HG03442 (cell line): ENCODE measurements at regions not wholly inside any gene's neighbourhood (a gene's known extent, or its start where the extent isn't known, plus 50 kb on each side); places are given as distances from the start of the nearest gene placed in this dataset.

ENCODE experiments used
- ATAC-seq: cut with Tn5 transposase; IDR thresholded peaks from one replicate; pipeline ENCODE4 v1.9.1; 2021; ENCODE audit warnings: mild to moderate bottlenecking, moderate library complexity; ENCODE audit not compliant: unreplicated experiment

- ATAC-seq, result peak; percentile 68
Measured at GRCh38 chr18:26621161-26622026, 73.0 kb upstream of the KCTD1 start.

DNA sequence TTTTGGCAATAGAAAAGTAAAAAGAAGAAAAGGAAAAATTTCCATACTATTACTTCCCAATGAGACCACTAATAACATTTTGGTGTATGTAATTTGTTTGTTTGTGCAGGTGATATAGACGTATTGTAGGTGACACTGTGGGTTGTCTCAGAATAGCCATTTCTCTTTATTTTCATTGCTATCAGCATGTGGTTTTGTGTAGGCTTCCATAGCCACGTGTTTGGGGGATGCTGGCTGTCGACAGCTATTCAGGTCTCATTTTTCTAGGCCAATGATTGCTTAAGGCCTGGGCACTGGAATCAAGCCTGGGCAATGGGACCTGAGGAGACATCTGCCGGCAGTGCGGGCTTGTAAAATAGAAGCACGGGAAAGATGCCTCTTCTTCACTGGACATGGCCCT lies 71.0 kb upstream of the KCTD1 start:
- ATAC-seq, result no peak

GRCh38 chr18:26618135-26618534 lies 69.8 kb upstream of the KCTD1 start:
- no peak for ATAC-seq

DNA sequence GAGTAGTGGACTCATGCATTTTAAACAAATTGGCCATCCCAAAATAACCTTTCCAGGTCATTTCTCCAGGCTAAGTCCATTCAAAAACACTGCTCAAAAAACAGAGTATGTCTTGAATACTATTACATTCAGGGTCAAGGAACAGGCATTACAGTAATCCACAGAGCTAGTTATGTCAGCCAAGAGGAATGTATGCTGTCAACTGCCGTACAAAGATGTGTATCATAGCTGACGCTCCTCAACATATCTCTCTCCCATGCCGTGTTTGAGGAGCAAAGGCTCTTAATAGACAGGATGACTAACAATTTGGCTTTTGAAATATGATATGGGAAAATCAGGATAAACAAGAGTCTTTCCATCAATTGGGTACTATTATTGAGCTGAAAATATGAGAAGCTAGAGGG lies 68.8 kb upstream of the KCTD1 start:
- ATAC-seq, result no peak

DNA sequence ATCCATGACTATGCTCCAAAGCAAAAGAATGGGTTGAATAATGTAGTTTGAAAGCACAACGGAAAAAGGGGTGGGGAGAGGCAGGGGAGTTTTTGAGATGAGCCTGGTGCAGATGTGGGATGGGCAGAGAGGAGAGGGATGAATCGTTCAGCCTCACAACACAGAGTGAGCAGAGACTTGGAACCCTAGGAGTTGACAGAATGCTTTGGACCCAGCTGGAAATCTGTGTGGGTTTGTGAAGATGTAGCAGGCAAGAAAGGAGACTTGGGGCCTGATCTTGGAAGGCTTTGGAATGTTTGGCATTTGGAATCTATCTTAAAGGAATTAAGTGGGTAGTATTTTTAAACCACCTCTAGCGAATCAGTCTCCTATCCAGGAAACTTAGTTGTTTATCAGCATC lies 66.0 kb upstream of the KCTD1 start:
- ATAC-seq, result no peak
